ENCODE measurements at regions not wholly inside any gene's neighbourhood (a gene's known extent, or its start where the extent isn't known, plus 50 kb on each side); places are given as distances from the start of the nearest gene placed in this dataset.
"Not testable (repeated sequence)": the region's sequence is repeated elsewhere in the genome, so short reads cannot be mapped to it uniquely, and the experiment has no call there.

- H3K27ac Mint-ChIP-seq (ENCODE audit: unreplicated experiment); H3K36me3 Mint-ChIP-seq (ENCODE audit: insufficient read depth, unreplicated experiment); BruUV-seq (replicated peaks); intact Hi-C loops (cut with micrococcal nuclease; ENCODE audit: unreplicated experiment); H3K4me1 Mint-ChIP-seq (ENCODE audit: low read depth, unreplicated experiment); CTCF ChIA-PET; H3K4me3 Mint-ChIP-seq (ENCODE audit: low read depth, unreplicated experiment); DNase-seq; H3K9me3 Mint-ChIP-seq (ENCODE audit: low read depth, unreplicated experiment): not testable (repeated sequence)
- H3K27me3 Mint-ChIP-seq (ENCODE audit: unreplicated experiment): peaks cover 25% of the 10 kb centered on the region
Measured at GRCh38 chr11:4315292-4315691, 52.9 kb downstream of the OR52B4 start.

DNA sequence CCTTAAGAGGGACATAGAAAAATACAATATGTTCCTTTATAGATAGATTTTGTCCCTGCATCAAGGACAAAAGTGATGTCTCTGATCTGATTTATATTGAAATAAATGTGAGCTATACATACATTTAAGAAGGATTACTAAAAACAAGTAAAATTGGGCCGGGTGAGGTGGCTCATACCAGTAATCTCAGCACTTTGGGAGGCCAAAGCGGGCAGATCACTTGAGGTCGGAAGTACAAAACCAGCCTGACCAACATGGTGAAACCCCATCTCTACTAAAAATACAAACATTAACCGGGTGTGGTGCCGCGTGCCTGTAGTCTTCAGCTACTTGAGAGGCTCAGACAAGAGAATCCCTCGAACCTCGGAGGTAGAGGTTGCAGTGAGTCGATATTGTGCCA, 91.0 kb downstream of the OR52B4 start:
- BruUV-seq (replicated peaks); H3K27me3 Mint-ChIP-seq (ENCODE audit: unreplicated experiment); H3K27ac Mint-ChIP-seq (ENCODE audit: unreplicated experiment); intact Hi-C loops (cut with micrococcal nuclease; ENCODE audit: unreplicated experiment); H3K36me3 Mint-ChIP-seq (ENCODE audit: insufficient read depth, unreplicated experiment); H3K4me1 Mint-ChIP-seq (ENCODE audit: low read depth, unreplicated experiment); H3K4me3 Mint-ChIP-seq (ENCODE audit: low read depth, unreplicated experiment); CTCF ChIA-PET; DNase-seq; H3K9me3 Mint-ChIP-seq (ENCODE audit: low read depth, unreplicated experiment): not testable (repeated sequence)

DNA sequence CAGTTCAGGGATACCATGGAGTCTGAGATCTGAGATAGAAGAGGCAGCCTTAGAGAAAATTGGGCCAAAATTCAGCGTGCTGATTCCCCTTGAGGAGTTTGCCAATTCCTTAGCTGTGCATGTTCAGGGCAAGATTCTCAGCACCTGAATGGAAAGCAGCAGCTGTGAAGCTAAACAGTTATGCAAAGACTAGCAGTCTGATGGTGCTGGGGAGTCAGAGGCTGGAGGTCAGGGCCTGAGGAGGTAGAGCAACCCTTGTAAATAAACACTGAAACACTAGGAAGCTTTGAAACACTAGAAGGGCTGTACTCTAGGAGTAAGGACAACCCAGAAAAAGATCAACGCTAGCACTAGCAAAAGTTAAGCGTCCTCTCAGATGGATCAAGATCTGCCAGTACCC, 117.1 kb downstream of the OR52B4 start:
- H3K4me1 Mint-ChIP-seq (ENCODE audit: low read depth, unreplicated experiment); H3K4me3 Mint-ChIP-seq (ENCODE audit: low read depth, unreplicated experiment); BruUV-seq (replicated peaks); H3K9me3 Mint-ChIP-seq (ENCODE audit: low read depth, unreplicated experiment); H3K36me3 Mint-ChIP-seq (ENCODE audit: insufficient read depth, unreplicated experiment); DNase-seq; H3K27ac Mint-ChIP-seq (ENCODE audit: unreplicated experiment); intact Hi-C loops (cut with micrococcal nuclease; ENCODE audit: unreplicated experiment); CTCF ChIA-PET: not testable (repeated sequence)
- peaks cover 14% of the 10 kb centered on the region for H3K27me3 Mint-ChIP-seq (ENCODE audit: unreplicated experiment)

DNA sequence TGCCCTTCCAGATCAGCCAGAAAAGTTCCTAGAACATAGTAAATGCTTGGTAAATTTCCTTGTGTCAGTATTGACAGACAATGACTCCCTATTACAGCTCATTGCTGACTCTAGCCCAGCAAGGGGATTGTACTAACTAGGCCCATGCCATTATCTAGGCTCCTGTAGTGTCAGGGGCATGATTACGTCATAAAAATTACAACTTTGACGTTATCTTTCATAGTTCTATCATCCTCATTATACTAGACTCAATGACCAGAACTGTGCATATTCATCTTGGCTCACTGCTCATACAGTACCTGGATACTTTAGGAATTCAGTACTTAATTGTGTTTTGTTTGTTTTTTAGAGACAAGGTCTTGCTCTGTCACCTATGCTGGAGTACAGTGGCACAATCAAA, 118.7 kb downstream of the OR52B4 start:
- intact Hi-C loops (cut with micrococcal nuclease; ENCODE audit: unreplicated experiment); H3K4me3 Mint-ChIP-seq (ENCODE audit: low read depth, unreplicated experiment); CTCF ChIA-PET; DNase-seq; H3K4me1 Mint-ChIP-seq (ENCODE audit: low read depth, unreplicated experiment); H3K9me3 Mint-ChIP-seq (ENCODE audit: low read depth, unreplicated experiment); H3K27ac Mint-ChIP-seq (ENCODE audit: unreplicated experiment); H3K36me3 Mint-ChIP-seq (ENCODE audit: insufficient read depth, unreplicated experiment); BruUV-seq (replicated peaks): not testable (repeated sequence)
- peaks cover 14% of the 10 kb centered on the region for H3K27me3 Mint-ChIP-seq (ENCODE audit: unreplicated experiment)

- H3K27ac Mint-ChIP-seq (ENCODE audit: unreplicated experiment); H3K36me3 Mint-ChIP-seq (ENCODE audit: insufficient read depth, unreplicated experiment); BruUV-seq (replicated peaks); CTCF ChIA-PET; intact Hi-C loops (cut with micrococcal nuclease; ENCODE audit: unreplicated experiment); DNase-seq; H3K4me1 Mint-ChIP-seq (ENCODE audit: low read depth, unreplicated experiment); H3K9me3 Mint-ChIP-seq (ENCODE audit: low read depth, unreplicated experiment); H3K4me3 Mint-ChIP-seq (ENCODE audit: low read depth, unreplicated experiment): not testable (repeated sequence)
- H3K27me3 Mint-ChIP-seq (ENCODE audit: unreplicated experiment): peaks cover 16% of the 10 kb centered on the region
Measured at GRCh38 chr11:4237771-4238170, 130.4 kb downstream of the OR52B4 start.

GRCh38 chr11:4218857-4219256, 124.3 kb downstream of the RRM1 start:
- peaks cover 58% of the 10 kb centered on the region for H3K27me3 Mint-ChIP-seq (ENCODE audit: unreplicated experiment)
- H3K4me3 Mint-ChIP-seq (ENCODE audit: low read depth, unreplicated experiment); H3K9me3 Mint-ChIP-seq (ENCODE audit: low read depth, unreplicated experiment); BruUV-seq (replicated peaks); H3K4me1 Mint-ChIP-seq (ENCODE audit: low read depth, unreplicated experiment); H3K27ac Mint-ChIP-seq (ENCODE audit: unreplicated experiment); H3K36me3 Mint-ChIP-seq (ENCODE audit: insufficient read depth, unreplicated experiment); DNase-seq; CTCF ChIA-PET; intact Hi-C loops (cut with micrococcal nuclease; ENCODE audit: unreplicated experiment): not testable (repeated sequence)

- no peaks in the 10 kb centered on the region for H3K9me3 Mint-ChIP-seq (ENCODE audit: low read depth, unreplicated experiment)
- TF ChIP-seq, protein P1, sequence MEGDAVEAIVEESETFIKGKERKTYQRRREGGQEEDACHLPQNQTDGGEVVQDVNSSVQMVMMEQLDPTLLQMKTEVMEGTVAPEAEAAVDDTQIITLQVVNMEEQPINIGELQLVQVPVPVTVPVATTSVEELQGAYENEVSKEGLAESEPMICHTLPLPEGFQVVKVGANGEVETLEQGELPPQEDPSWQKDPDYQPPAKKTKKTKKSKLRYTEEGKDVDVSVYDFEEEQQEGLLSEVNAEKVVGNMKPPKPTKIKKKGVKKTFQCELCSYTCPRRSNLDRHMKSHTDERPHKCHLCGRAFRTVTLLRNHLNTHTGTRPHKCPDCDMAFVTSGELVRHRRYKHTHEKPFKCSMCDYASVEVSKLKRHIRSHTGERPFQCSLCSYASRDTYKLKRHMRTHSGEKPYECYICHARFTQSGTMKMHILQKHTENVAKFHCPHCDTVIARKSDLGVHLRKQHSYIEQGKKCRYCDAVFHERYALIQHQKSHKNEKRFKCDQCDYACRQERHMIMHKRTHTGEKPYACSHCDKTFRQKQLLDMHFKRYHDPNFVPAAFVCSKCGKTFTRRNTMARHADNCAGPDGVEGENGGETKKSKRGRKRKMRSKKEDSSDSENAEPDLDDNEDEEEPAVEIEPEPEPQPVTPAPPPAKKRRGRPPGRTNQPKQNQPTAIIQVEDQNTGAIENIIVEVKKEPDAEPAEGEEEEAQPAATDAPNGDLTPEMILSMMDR (IDR thresholded peaks at IDR 0.05; ENCODE audit: unreplicated experiment): no peak
- no TSS peak for BruUV-seq (replicated peaks)
- no peak for DNase-seq
- H3K4me3 Mint-ChIP-seq (ENCODE audit: low read depth, unreplicated experiment): no peak overlapping the region
- H3K4me1 Mint-ChIP-seq (ENCODE audit: low read depth, unreplicated experiment): no peaks in the 10 kb centered on the region
- H3K27ac Mint-ChIP-seq (ENCODE audit: unreplicated experiment): no peak overlapping the region
- CTCF ChIA-PET: no interaction called here
- intact Hi-C loops (cut with micrococcal nuclease; ENCODE audit: unreplicated experiment): no loop called here
- H3K27me3 Mint-ChIP-seq (ENCODE audit: unreplicated experiment): peaks cover 52% of the 10 kb centered on the region
- no peaks in the 10 kb centered on the region for H3K36me3 Mint-ChIP-seq (ENCODE audit: insufficient read depth, unreplicated experiment)
Measured at GRCh38 chr11:4213746-4214145, 119.1 kb downstream of the RRM1 start.
